ENCODE measurements at regions not wholly inside any gene's neighbourhood (a gene's known extent, or its start where the extent isn't known, plus 50 kb on each side); places are given as distances from the start of the nearest gene placed in this dataset.

DNA sequence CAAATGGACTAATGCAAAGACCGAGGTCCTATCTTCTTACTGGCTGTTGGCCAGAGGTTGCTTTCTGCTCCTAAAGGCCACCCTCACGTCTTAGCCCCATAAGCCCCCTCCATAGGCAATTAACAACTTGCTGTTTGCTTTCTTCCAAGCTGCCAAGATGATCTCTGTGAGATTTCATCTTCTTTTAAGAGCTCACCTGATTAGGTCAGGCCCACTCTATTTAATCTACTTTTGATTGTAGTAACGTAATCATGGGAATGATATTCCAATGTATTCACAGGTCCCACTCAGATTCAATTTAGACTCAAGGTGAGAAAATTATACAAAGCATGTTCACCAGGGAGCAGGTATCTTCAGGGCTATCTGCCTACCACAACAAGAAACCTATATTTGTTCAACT lies 84.4 kb upstream of the RAD23B start:
- DNase-seq (ENCODE audit: low read depth in 2 of 2, low spot score in 1 of 2), result no peak

DNA sequence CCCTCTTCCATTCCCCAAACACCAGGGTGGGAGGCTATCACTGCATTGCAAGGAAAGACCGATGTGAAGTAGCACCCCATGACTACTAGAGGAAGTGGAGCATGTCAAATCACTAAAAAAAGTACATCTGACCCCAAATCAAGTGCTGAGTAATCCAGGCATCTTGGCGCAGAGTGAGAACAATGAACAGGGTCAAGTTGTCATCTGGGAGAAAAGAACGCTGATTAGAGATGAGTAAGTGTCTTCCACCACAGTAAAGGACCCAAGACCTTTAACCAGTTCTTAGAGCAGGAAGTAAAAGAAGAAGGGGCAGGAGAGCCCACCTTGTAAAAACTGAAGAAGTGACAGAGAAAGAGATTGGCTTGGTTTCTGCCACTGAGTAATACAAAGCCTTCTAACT lies 75.0 kb upstream of the RAD23B start:
- DNase-seq (ENCODE audit: low read depth in 2 of 2, low spot score in 1 of 2), result no peak

DNA sequence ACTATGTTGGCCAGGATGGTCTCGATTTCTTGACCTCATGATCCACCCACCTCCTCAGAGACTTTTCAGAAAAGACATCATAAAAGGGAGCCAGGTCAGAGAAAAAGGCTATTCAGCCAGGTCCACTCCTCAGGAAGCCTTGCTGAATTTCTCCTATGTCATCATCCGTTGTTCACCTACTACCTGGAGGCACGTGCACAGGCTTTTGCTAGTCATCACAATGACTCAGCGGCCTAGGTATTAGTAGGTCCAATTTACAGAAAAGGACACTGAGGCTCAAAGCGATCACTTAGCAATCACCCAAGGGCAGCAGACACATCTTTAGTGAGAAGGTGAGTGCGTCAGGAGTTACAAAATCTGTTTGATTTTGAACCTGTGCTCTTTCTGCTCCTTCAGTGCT lies 72.3 kb upstream of the RAD23B start:
- DNase-seq (ENCODE audit: low read depth in 2 of 2, low spot score in 1 of 2), result no peak

DNA sequence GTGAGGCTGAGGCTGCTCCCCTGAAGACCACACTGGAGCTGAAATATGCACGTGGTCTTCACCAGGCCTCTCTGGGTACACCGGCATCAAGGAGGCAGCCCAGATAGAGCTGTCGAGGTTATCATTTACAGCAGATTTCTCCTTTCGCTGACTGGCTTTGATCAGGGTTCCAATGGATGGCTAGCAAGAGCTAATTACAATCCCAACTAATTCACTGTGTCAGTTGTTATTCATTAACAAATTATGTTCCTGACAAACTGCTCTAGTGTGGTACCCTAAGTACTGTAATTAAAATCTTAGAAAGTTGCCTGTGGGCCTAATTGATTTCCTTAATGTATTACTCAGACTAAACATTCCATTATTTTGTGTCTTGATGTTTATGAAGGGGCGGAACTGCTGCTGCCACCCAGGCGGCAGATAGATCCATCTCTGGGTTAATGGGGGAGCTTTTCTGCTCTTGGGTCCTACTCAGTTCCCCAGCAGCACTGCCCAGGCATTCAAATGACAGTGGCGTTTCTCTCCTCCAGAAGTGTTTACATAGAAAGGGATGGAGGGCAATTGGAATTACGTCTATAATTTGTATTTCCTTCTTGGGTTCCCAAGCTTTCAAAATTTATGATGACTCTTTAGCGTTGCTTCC lies 71.7 kb upstream of the RAD23B start:
- no peak for DNase-seq (ENCODE audit: low read depth in 2 of 2, low spot score in 1 of 2)

DNA sequence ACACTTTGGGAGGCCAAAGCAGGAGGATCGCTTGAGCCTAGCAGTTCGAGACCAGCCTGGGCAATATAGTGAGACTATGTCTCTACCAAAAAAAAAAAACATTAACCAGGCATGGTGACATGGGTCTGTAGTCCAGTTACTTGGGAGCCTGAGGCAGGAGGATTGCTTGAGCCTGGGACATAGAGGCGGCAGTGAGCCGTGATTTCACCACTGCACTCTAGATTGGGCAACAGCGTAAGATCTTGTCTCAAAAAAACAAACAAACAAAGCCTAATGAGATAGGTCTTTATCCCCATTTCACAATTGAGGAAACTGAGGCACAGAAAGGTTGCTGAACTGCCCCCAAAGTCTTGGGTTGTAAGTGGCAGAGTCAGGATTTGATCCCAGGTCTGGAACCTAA lies 70.5 kb upstream of the RAD23B start:
- no peak for DNase-seq (ENCODE audit: low read depth in 2 of 2, low spot score in 1 of 2)

DNA sequence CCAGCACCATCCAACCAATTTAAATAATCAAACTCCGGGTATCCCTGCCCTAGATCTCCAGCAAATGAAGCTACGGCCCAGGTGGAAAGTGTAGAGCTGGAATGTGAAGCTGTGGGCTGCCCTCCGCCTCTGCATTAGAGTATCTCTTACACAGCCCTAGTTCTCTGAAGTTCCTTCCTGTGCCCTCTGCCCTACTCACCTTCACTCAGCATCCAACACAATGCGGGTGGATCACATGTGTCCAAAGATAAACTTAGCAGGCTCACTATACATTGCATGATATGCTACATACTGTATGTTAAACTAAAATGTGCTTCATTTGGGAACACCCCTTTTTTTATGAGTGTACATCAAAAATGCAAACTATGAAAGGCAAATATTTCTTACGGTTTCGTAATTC lies 70.0 kb upstream of the RAD23B start:
- no peak for DNase-seq (ENCODE audit: low read depth in 2 of 2, low spot score in 1 of 2)

DNA sequence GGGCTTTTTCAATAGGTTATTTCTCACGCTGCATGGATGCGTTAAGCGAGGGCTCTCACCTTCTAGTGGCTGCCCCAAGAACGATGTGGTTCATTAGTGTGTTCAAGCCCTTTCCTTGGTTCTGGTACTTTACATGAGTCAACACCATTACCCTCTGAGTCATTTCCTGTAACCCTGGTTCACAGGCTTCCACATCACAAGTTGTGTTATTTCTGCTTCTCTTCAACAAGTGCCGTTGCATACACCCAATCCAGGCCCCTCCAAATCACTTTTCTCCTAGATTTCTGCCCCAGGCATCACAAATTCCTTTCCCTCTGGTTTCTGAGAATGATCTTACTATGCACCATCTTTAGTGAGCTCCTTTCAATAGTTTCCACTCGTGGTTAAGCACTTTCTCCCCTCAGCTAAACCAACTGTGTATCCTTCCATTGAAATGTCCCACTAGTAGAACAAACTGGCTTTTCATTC lies 69.5 kb upstream of the RAD23B start:
- DNase-seq (ENCODE audit: low read depth in 2 of 2, low spot score in 1 of 2), result peak in 1 of 2 donors; percentile 8

DNA sequence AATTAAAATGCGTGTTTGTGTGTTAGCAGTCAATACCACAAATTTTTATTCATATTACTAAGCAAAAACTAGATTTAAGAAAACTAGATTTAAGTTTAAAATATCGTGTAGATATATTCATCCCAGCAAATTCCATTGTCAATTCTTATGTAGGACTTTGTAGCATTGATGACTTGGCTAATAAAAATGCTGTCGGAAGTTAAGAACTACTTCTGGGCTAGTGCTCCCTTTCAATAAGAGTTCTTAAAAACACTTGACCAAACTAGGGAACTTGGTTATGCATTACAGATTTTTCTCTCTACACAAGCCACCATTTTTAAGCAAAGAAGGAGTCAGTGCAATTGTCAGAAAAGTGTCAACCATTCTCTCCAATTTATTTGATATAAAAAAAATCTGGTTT lies 68.7 kb upstream of the RAD23B start:
- no peak for DNase-seq (ENCODE audit: low read depth in 2 of 2, low spot score in 1 of 2)

DNA sequence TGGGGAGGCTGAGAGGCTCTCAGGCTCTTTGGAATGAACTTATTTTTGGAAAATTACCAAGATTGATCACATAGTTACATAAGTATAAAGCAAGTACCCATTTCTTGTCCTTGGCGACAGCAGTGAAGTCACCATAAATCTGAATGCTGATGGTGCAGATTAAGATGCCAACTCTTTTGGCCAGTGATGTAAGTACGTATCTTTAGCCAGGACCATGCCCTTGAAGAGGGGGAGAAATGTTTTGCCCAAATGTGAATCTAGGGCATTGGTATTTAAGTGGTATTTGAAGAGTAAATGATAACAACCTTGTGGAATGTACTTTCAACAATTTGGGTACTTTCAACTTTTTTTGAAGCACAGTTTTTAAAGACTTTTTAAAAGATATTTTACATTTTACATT lies 68.2 kb upstream of the RAD23B start:
- no peak for DNase-seq (ENCODE audit: low read depth in 2 of 2, low spot score in 1 of 2)

DNA sequence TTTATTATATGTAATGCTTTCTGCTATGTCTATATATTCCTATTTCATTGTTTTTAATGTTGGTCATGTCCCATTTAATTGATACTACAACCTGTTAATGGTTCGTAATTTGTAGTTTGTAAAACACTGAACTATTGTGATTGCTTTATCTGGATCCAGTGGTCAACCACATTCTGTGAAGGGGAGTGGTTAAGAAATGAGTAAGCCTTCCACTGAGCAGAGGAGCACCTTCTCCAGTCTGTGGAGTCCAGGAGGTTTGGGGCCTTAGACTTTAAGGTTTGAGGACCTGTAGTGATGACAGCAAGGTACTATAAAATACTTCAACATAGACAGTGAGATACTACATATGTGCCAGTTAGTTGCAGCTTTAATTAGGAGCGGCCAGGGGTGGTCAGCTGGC lies 67.7 kb upstream of the RAD23B start:
- no peak for DNase-seq (ENCODE audit: low read depth in 2 of 2, low spot score in 1 of 2)

DNA sequence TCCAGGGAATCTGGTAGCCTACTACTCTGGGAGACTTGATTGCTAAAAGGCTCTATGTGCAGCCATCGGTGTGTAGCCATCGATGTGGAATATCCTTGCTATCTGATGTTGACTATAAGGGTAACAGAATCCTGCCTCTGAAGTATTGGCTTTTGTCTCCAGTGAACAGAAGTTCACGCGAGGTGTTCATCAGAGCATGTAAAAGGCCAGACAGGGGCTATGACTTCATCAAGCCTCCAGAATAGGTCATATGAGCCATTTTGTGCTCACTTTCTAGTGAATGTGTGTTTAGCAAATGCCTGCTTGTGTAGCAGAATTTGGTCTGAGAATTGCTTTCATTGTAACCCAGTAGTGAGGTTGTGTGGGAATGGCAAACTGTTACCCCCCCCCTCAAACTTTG lies 66.8 kb upstream of the RAD23B start:
- DNase-seq (ENCODE audit: low read depth in 2 of 2, low spot score in 1 of 2), result no peak

DNA sequence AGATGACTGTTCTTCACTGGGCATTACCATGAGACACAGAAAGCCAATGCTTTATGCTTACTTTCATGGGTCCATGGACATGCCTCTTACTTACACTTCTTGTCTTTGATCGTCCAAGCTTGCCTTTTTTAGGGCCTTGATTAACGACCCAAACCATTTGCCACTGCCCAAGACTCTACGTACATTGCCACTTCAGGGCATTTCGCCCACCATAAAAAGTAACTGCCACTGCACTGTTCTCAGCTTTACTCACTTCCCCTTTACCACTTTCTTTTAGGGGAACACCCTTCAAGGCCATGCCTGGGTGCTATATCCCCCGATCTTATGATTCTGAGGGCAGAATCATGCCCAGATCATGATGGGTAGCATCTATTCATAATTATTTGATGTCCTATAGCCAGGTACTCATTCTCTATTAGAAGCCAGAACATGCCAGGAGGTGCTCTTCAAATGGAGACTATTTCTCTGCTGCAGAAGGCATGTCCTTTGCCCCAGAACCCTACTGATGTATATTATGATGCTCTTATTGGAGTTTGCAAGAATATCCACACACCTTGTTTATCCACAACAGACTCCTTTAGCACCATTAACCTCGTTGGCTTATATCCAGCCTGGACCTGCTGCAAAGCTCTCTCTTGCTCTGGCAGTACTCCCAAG lies 64.1 kb upstream of the RAD23B start:
- no peak for DNase-seq (ENCODE audit: low read depth in 2 of 2, low spot score in 1 of 2)

DNA sequence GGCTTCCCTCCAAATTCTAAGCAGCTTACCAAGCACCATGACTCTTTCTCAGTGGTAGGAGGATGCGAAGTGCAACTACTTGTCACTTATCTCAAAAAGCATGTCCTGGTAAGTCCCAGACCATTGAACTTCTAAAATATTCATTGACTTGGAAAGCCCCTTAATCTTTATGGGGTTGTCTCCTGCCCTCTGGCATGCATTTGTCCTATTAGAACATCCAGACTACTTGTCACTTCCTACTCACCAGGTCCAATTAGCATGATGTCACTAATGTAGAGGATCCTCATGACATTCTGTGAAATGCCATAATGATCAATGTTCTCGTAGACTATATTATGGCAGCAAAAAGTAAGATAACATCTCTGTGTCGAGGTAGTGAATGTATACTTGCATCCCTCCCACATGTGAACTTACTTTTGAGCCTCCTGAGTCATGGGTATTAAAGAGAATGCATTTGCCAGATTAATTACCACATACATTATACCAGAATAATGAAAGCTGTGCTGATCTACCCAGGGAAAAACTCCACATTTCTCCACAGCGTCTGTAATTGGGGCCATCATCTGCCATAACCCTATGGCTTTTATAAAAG lies 63.5 kb upstream of the RAD23B start:
- no peak for DNase-seq (ENCODE audit: low read depth in 2 of 2, low spot score in 1 of 2)

DNA sequence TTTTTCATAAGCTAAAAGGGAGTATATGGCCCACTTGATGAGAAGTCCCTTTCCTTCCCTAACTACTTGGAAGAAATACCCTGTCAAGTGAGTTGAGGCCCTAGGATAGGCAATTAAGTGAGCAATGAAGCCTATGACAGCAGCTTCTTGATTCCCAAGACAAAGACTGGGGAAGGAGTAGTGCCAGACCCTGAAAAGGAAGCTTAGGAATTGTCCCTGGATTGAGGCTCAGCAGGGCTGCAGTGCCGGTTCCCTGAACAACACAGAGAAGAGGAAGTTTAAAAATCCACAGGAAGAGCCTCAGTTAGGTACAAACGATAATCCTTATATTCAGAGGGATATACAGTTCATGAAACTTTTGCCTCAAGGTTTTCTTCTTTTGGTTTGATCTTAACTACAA lies 61.8 kb upstream of the RAD23B start:
- DNase-seq (ENCODE audit: low read depth in 2 of 2, low spot score in 1 of 2), result no peak

DNA sequence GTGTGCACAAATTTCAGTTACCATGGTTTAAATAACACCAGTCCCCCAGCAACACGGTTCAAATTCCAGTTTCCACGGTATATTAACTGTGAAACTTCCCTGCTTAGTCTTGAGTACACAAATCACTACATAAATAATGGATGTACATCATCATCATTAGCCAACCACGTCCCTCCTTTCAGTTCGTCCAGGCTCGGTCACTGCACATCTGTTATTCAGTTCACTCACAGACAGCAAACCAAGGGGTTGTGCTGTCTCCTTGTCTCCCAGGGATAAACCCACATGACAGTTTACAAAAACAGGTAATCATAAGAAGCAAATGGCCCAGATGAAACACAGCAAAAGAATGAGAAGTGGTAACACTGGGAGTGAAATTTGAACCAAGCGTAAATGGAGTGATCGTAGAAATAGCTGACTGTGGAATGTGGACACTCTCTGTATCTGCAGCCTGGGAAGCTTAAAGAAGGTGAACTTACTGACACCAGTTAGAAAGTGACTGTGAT lies 61.0 kb upstream of the RAD23B start:
- no peak for DNase-seq (ENCODE audit: low read depth in 2 of 2, low spot score in 1 of 2)

DNA sequence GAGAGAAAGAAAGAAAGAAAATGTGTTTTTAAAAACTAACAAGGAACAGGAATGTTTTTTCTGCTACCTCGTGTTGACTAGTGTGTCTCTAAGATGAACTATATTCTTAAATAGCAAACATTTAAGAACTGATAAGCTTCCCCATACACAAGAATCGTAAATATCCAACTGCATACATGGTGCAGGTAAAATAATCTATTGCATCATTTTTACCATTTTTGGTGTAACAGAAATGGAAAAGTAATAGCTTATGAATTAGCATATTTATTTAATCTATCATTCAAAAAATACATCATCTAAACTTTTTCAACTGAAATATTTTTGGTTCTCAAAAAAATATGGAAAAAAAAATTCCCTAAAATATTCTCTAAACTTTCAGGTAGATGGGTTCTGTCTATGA lies 59.7 kb upstream of the RAD23B start:
- DNase-seq (ENCODE audit: low read depth in 2 of 2, low spot score in 1 of 2), result no peak

DNA sequence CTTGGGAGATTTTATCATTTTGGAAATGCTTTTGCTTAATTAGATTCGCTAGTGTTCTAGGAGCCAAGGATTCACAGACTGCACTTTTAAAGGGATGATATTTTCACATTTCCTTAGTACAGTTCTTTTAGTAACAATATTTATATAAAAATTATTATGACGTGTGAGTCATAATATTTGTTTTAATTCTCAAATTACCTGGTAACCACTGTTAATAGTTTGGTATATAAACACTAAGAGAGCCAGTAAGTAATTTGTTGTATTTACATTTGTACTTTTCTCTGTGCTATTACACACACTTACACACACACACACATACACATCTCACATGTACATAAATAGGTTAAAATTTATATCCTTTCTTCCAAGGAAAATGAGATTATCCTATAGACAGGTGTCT lies 58.8 kb upstream of the RAD23B start:
- no peak for DNase-seq (ENCODE audit: low read depth in 2 of 2, low spot score in 1 of 2)

DNA sequence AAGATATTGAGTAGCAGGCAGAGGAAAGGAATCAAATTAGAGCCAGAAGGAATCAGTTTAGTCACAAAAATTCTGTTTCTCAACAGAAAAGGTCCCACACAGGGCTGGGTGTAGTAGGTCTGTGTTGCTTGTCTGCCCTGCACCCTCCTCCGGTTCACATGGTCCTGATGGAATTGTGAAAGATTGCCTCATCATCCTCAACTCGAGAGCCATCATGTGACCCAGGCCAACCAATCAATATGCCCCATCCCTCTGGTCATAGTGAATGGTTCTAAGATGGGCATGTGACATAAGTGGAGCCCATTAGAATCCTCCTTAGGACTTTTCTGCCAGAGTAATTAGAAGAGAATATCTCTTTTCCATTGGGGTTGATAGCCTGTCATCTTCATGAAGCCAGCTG lies 56.7 kb upstream of the RAD23B start:
- no peak for DNase-seq (ENCODE audit: low read depth in 2 of 2, low spot score in 1 of 2)

DNA sequence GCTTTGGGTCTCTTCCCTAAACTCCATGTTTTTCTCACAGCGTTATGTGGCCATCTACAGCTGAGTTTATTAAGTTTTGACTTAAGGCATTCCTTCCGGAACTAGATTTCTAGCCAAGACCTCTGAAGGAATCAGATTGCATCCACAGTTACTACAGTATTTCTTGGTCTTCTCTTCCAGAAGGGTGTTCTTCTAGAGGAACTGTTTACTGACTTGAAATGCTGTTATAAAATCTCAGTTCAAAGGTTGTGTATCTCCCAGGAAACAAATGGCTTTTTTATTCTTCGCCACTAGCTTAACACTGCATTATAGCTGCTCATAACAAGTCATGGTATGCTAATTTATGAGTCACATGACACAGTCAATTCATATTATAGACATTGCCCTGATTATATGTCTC lies 55.3 kb upstream of the RAD23B start:
- DNase-seq (ENCODE audit: low read depth in 2 of 2, low spot score in 1 of 2), result no peak

DNA sequence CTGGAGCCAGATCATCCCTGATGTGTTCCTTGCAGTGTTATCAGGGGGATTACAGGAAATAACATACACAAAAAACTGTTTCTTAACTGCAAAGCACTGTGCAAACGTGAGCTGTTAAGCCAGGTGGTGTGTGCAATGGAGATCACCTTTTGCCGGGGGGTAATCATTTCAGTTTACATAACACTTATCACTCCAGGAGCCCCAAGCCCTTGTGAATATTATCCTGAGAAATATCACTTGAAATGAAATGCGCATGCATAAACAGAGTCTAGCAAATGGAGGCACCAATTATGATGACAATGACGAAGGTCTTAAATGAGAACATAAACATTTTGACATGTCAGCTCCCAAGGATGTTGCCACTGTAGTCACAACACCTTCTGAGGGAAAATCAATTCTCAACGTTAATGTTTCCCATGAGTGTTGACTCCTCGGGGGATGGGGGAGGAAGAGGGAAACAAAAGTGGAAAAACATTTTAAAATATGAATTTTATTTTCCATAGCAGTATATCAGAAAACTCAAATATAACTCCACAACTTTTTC lies 54.5 kb upstream of the RAD23B start:
- no peak for DNase-seq (ENCODE audit: low read depth in 2 of 2, low spot score in 1 of 2)

DNA sequence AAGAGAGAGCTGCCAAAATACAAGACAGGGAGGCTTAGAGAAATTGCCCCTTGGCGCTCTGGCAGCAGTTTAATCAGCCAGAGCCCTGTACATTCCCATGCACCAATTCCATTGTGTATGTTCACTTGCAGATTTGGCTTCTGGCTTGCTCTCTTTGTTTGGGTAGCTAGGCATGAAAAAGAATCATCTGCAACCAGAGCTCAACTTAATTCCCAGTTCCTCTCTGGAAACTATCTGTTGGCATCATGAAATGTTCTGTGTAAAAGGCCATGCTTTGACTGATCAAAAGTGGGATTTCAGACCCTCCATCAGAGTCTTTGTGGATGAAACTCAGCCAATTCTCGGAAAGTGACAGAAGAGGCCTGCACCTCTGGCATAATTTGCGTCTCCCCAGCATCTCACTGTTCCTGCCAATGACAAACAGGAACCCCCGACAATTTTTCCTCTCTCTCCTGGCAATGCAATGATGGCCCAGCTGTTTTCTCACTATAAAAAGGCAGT lies 53.8 kb upstream of the RAD23B start:
- DNase-seq (ENCODE audit: low read depth in 2 of 2, low spot score in 1 of 2), result no peak

Measured in stimulated activated CD8-positive, alpha-beta memory T cell treated with anti-CD3 and anti-CD28 coated beads, Interleukin-4, amount 100 ng/mL, for 1 hour (primary cell).